RWPE1 (cell line): ENCODE measurements at regions not wholly inside any gene's neighbourhood (a gene's known extent, or its start where the extent isn't known, plus 50 kb on each side); places are given as distances from the start of the nearest gene placed in this dataset.
"Not testable (repeated sequence)": the region's sequence is repeated elsewhere in the genome, so short reads cannot be mapped to it uniquely, and the experiment has no call there.

ENCODE experiments used
- CTCF ChIA-PET: fragments of 350-600 bp; sonication (Branson Sonifier 250); formaldehyde crosslinking; extraction: SDS; loops from one replicate; lab custom pipeline; 2021; lab: Yijun Ruan, JAX
- POLR2A ChIA-PET: fragments of 400-600 bp; formaldehyde crosslinking; extraction: SDS; loops from one replicate; lab custom pipeline; 2020; ENCODE audit warnings: antibody characterized with exemption; ENCODE audit not compliant: low non-redundant PET; lab: Yijun Ruan, JAX
- DNase-seq: peaks from one replicate; pipeline ENCODE4 v3.0.0; 2012; ENCODE audit warnings: low spot score
- H3K27ac ChIP-seq: fragments of 450-650 bp; 2 replicates; pipeline ENCODE4 v1.5.1; 2017
- TF ChIP-seq, protein P1 (sequence below): fragments of 450-650 bp; conservative IDR thresholded peaks from 2 replicates; pipeline ENCODE4 v1.5.1; 2017; ENCODE audit warnings: low read depth, mild to moderate bottlenecking

DNA sequence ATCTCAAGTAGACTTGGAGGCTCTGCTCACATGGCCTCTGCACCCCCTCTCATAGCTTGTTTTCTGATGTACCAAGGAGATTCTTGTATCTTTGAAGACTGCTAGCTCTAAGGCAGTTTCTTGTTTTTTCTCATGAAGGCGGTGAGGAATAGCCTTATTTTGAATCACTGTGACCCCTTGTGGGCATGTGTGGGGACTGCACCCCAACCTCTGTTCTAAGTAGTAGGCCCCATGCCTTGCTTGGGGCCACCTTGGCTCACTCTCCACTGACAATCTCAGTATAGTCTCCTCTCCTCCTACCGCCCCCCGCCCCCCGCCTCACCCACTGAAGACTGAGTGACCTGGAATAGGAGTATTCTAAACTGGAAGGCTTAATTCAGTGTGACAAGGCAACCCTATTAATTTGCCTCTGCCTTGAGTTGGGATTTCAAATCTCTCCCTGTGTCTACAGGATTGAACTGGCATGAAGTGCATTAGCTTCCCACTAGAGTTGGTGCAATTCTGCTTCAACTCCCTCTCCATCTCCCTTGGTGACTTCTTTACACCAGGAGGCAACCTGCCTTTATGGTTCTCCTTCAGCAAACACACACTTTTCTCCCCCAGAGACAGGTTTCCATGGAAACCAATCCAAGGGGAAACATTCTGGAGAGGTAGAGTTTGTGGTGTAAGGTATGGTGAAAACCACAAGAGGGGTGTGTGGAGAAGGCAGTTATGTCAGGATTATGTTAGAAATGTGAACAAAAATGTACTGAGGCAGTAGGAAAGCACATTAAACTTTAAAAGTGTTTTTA lies 75.4 kb upstream of the ECI2 start:
- TF ChIP-seq, protein P1, sequence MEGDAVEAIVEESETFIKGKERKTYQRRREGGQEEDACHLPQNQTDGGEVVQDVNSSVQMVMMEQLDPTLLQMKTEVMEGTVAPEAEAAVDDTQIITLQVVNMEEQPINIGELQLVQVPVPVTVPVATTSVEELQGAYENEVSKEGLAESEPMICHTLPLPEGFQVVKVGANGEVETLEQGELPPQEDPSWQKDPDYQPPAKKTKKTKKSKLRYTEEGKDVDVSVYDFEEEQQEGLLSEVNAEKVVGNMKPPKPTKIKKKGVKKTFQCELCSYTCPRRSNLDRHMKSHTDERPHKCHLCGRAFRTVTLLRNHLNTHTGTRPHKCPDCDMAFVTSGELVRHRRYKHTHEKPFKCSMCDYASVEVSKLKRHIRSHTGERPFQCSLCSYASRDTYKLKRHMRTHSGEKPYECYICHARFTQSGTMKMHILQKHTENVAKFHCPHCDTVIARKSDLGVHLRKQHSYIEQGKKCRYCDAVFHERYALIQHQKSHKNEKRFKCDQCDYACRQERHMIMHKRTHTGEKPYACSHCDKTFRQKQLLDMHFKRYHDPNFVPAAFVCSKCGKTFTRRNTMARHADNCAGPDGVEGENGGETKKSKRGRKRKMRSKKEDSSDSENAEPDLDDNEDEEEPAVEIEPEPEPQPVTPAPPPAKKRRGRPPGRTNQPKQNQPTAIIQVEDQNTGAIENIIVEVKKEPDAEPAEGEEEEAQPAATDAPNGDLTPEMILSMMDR: peak; percentile 46
- ChIA-PET CTCF (interaction anchor here (0.5 to 0.7 kb wide), 3 partner anchors 17 to 643 kb away, joined by 3 read pairs; no protein-coding TSS in a partner anchor), POLR2A (no interaction called here)

GRCh38 chr6:4209196-4209595 lies 73.8 kb upstream of the ECI2 start:
- no peak for DNase-seq
- CTCF ChIA-PET: no interaction called here
- H3K27ac ChIP-seq: no peak overlapping the region
- POLR2A ChIA-PET: no interaction called here
- TF ChIP-seq, protein P1: no peak

More for the DNA sequence above, 75.4 kb upstream of the ECI2 start:
- H3K27ac ChIP-seq: no peak overlapping the region
- DNase-seq: peak; percentile 36

GRCh38 chr6:4208158-4208557 lies 72.8 kb upstream of the ECI2 start:
- no peak overlapping the region for H3K27ac ChIP-seq
- no peak for DNase-seq
- TF ChIP-seq, protein P1: no peak
- ChIA-PET POLR2A (no interaction called here), CTCF (no interaction called here)

DNA sequence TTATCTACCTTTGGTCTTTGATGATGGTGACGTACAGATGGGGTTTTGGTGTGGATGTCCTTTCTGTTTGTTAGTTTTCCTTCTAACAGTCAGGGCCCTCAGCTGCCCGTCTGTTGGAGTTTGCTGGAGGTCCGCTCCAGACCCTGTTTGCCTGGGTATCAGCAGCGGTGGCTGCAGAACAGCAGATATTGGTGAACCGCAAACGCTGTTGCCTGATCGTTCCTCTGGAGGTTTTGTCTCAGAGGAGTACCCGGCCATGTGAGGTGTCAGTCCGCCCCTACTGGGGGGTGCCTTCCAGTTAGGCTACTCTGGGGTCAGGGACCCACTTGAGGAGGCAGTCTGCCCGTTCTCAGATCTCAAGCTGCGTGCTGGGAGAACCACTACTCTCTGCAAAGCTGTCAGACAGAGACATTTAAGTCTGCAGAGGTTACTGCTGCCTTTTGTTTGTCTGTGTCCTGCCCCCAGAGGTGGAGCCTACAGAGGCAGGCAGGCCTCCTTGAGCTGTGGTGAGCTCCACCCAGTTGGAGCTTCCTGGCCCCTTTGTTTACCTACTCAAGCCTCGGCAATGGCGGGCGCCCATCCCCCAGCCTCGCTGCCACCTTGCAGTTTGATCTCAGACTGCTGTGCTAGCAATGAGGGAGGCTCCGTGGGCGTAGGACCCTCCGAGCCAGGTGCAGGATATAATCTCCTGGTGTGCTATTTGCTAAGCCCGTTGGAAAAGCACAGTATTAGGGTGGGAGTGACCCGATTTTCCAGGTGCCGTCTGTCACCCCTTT lies 68.5 kb upstream of the ECI2 start:
- POLR2A ChIA-PET, DNase-seq, H3K27ac ChIP-seq, CTCF ChIA-PET: not testable (repeated sequence)

DNA sequence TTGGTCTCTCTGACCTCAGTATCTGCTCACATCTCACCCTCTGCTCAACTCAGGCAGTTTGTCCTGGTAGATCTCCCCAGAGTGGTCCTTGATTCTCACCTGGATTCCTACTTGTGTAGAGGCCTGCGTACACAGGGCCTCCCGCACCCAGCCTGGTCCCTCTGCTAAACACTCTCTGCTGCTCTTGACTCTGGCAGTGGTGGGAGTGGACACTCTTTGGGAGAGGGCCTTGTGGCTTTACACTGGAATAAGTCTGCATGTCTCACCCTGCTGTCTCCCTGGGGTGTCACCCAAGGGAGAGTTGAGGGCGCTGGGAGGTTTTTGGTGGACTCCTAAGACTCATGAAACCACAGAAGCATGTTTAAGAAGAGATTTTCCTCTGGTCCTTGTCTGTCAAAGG lies 57.3 kb upstream of the ECI2 start:
- ChIA-PET POLR2A (no interaction called here), CTCF (no interaction called here)
- DNase-seq: no peak
- H3K27ac ChIP-seq: no peak overlapping the region
- TF ChIP-seq, protein P1: no peak

GRCh38 chr6:4192173-4192572 lies 56.8 kb upstream of the ECI2 start:
- ChIA-PET POLR2A (no interaction called here), CTCF (interaction anchor here (0.9 kb wide), 1 partner anchor 37 kb away, joined by 3 read pairs; no protein-coding TSS in a partner anchor)
- no peak overlapping the region for H3K27ac ChIP-seq
- TF ChIP-seq, protein P1: no peak
- DNase-seq: no peak
